ENCODE measurements at regions not wholly inside any gene's neighbourhood (a gene's known extent, or its start where the extent isn't known, plus 50 kb on each side); places are given as distances from the start of the nearest gene placed in this dataset.

DNA sequence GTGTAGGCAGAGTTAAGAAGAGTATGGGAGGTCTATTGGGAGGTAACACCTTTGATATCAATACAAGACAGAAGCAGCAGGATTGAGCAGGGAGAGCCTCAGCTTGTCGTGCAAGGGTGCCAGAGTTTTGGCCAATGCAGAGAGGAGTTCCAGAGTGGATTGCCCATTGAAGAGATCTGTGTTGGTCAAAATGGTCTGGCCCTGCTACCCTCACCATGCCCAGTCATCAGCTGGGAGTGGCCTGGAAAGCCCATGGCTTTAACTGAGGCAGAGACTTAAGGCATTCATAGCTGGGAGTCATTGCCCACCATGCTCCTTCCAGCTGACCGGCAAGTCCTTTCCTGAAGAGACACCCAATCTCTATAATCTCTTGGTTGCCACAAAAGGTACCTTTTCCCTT is 271.3 kb downstream of the ABHD5 start:
- no peak overlapping the region for H3K4me3 ChIP-seq (ENCODE audit: low read depth, low read length)
- DNase-seq (ENCODE audit: low read depth): no peak

DNA sequence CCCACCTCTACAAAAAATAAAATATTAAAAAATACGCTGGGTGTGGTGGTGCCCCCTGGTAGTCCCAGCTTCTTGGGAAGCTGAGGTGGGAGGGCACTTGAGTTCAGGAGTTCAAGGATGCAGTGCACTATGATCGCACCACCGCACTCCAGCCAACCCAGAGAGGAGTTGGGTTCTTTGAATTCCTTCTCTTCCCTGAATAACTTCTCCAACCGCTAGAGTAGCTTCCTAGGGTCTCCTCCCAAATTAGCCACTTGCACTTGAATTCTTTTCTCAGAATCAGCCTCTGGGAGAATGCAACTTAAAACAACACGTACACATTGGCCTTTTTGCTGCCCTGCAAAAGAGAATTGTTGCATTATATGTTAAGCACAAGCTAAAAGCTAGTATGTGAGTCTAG is 272.5 kb downstream of the ABHD5 start:
- no peak for DNase-seq (ENCODE audit: low read depth)
- H3K4me3 ChIP-seq (ENCODE audit: low read depth, low read length): no peak overlapping the region

DNA sequence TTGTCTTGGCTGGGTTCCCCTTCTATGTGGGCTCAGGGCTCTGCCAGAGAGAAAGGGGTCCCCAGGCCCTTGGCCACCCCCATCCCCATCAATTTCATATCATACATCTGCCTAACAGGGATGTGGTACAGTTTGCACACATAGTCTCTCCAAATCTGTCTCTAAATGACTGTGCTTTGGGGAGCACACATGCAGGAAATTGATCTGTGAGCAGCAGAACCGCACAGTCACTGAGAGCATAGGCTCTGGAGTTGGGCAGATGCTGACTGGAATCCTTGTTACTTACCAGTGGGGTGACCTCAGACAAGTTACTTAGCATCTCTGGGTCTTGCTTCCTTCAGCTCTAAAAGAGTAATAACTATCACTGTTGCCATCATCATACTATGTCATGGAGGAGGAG is 273.9 kb downstream of the ABHD5 start:
- no peak for DNase-seq (ENCODE audit: low read depth)
- no peak overlapping the region for H3K4me3 ChIP-seq (ENCODE audit: low read depth, low read length)

DNA sequence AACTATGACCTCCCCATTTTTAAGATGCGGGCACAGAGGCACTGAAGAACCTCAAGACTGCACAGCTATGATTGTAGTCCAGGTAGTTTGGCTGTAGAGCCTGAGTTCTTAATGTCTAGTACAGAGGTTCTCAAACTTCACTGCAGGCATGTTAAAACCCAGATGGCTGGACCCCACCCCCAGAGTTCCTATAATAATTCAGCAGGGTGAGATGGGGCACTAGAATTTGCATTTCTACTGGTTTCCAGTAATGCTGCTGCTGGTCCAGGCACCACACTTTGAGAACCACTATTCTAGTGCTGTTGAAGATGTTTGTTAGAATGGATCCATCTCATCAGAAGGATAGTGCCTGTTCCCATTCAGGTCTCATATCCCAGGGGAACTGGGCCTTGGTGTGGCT is 274.9 kb downstream of the ABHD5 start:
- DNase-seq (ENCODE audit: low read depth): no peak

DNA sequence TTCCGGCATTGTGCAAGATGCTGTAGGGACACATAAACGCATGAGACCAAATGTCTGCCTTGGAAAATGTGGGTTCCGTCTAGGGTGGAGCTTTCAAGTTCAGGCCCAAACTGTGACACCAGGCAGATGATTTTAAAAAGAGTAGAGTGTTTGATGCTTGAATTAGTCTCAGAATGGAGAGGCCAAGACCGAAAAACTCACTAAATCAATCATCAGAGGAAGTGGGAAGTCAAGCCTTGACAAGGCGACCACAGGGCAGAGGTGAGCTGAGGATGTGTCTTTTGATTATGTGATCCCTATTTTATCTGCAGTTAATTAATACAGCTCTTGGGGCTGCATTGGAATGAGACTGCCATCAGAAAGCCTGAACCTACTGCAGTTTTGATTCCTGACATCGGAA is 275.4 kb downstream of the ABHD5 start:
- no peak for DNase-seq (ENCODE audit: low read depth)
- H3K4me3 ChIP-seq (ENCODE audit: low read depth, low read length): no peak overlapping the region

More for the DNA sequence above, 274.9 kb downstream of the ABHD5 start:
- H3K4me3 ChIP-seq (ENCODE audit: low read depth, low read length): no peak overlapping the region

DNA sequence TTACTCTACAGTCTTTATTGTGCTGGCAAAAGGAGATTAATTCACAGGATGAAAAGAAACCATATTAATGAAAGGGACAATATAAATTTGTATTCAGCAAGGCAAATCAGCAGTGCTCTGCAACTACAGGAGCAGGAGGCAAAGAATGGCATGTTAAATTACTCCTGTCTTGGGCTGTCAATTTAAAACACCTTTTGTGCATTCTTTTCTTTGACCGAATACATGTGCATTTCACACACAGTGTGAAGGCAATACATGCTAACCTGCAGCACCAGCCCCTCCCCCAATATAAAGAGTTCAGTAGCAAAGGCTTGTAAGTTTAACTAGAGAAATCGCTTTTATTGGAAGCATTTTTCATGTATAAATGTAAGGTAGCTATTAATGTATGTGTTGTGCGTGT is 275.2 kb upstream of the TOPAZ1 start:
- H3K4me3 ChIP-seq (ENCODE audit: low read depth, low read length): no peak overlapping the region
- DNase-seq (ENCODE audit: low read depth): no peak

DNA sequence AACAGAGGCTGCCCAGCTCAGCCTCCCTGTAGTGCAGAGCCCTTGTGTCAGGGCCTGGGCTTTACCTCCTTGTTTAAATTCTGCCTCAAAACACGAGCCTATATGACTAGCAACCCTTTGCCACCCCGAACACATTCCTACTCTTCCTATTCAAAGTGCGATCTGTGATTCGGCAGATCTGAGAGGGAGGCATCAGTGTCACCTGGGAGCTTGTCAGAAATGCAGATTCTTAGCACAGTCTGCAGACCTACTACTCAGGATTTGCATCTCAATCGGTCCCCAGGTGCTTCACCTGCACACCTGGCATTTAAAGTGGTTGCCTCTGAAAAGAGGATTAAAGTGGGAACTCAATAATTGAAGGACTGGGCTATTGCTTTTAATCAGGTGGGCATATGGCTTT is 273.2 kb upstream of the TOPAZ1 start:
- H3K4me3 ChIP-seq (ENCODE audit: low read depth, low read length): no peak overlapping the region
- no peak for DNase-seq (ENCODE audit: low read depth)

DNA sequence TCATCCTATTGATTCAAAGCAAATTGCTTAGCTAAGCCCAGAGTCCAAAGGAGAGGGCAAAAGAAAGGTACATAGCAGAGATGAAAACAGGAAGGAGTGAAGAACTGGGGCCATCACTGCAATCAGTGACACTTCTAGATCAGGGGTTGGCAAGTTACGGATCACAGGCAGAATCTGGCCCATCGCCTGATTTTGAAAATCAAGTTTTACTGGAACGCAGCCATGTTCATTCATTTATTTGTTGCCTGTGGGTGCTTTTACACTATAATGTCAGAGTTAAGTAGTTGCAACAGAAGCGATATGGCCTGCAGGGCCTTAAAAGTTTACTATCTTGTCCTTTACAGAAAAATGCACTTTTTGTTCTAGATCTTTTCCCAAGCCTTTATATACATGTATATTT is 271.7 kb upstream of the TOPAZ1 start:
- no peak overlapping the region for H3K4me3 ChIP-seq (ENCODE audit: low read depth, low read length)
- no peak for DNase-seq (ENCODE audit: low read depth)

DNA sequence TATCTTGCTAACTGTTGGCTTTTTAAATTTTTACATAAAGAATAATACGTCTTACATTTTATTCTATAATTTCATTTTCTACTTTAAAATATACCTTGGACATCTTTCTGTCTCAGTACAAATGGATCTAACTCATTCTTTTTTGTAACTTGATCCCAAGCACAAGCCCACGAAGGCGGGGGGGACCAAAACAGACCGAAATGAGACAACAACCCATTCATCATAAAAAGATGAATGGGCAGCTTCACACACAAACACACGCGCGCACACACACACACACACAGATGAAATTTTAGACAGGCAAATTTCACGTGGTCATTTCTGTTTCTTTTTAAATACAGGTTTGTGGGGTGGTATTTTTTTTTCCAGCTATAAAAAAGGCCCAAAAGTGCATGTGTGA is 271.3 kb upstream of the TOPAZ1 start:
- no peak for DNase-seq (ENCODE audit: low read depth)
- no peak overlapping the region for H3K4me3 ChIP-seq (ENCODE audit: low read depth, low read length)

DNA sequence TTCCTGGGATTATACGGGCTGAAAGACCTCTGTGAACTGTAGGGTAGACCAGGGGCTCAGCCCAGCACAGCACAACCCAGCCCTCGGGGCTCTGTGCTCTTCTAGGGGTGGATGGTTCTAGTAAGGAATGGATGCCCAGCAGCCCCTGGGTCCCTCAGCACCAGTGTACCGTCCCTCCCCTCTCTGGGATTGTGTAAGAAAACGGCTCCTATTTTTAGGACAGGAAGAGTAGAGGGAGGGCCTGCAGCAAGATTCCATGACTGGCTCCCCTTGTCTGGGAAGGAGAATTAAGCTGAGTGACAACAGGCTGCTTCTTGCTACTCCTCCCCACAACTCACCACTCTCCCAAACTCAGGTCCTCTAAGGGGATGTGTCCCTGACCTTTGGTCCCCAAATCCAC is 270.8 kb upstream of the TOPAZ1 start:
- no peak overlapping the region for H3K4me3 ChIP-seq (ENCODE audit: low read depth, low read length)
- DNase-seq (ENCODE audit: low read depth): no peak

DNA sequence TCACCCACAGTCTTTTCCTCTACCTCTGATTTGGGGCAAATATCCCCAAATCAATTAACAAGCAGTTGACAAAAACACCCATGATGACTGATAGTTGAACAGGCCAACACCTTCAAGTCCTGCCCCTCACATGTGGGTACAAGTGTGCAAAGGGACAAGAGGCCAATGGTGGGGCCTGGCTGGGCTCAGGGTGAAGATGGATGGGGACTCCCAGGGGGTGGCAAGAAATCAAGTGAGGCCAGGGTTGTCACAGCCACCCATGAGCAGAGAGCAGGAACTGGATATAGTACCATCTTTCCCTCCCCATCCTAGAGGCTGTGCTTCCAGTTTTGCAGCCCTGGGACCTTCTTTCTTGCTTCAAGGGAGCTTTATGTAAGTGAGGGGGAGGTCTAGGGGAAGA is 270.2 kb upstream of the TOPAZ1 start:
- no peak overlapping the region for H3K4me3 ChIP-seq (ENCODE audit: low read depth, low read length)
- DNase-seq (ENCODE audit: low read depth): no peak

DNA sequence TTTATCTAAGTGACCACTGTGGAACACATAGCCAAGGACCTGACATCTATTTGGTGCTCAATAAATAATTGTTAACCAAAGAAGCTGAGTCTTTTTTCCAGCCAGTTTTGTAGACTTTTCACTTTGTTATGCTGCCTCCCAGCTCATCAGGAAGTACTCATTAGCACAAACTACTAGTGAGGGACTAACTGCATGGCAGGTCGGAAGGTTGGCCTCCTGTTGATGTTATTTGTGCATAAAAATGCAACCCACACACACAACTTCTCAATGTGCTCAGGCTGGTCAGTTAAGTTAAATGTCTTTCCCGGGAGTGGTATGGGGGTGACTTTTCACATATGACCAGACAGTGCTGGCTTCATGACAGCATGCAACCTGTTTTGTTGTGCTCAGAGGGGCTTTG is 263.0 kb upstream of the TOPAZ1 start:
- no peak overlapping the region for H3K4me3 ChIP-seq (ENCODE audit: low read depth, low read length)
- DNase-seq (ENCODE audit: low read depth): no peak

DNA sequence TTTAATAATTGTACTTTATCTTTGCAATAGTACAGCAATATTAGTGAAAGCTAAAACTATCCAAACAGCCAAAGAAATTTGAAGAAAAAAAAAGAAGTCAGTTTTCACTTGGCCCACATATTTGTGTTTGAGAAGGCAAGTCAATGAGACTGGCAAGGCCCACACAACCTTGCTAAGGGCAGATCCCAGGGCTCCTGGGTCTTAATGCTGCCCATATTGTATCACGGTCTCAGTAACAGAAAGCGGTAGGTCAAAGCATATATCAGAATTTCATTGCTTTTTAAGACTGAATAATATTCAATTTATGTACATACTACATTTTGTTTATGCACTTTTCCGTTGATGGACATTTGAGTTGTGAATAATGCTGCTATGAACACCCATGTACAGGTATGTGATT is 262.0 kb upstream of the TOPAZ1 start:
- DNase-seq (ENCODE audit: low read depth): no peak
- no peak overlapping the region for H3K4me3 ChIP-seq (ENCODE audit: low read depth, low read length)

DNA sequence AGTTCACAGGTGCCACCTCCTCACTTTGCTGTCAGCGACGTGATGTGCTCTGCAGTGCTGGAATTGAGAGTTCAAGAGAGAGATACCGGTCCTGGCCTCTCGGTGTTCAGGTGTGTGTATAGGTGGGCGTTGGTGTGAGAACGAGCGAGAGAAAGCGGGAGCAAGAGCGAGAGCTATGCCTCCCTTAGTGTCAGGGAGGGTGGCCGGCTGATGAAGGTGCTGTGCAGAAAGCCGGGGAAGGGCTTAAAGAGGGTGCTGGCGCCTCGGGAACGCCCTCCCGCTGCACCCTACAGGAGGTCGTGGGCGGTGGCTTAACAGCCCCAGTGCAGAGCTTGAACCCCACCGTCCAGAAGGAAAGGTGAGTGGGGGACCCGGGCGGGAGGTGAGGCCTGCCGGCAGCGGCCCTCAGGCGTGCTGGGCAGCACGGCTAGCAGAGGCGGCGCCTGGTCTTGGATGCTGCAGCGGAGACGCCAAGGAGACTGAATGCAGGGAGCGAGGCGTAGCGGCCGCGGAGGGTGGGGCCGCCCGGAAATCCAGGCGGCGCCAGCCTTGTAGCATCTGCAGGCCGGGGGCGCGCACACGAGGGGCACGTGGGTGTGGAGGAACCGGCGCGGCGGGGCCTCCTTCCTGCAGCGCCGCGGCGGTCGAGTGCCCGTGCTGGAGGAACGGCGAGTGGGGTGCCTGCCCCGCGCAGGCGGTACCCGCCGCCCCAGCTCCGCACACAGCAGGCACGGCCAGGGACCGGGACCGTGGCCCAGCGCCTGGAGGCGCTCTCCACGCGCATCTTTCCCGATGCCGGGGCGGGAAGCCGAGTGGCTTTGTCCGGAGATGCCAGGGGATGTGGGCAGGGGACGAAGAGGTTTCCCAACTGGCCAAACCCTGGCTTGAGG is 246.8 kb upstream of the TOPAZ1 start:
- H3K4me3 ChIP-seq (ENCODE audit: low read depth, low read length): peak overlapping the region; percentile 80
- no peak for DNase-seq (ENCODE audit: low read depth)

DNA sequence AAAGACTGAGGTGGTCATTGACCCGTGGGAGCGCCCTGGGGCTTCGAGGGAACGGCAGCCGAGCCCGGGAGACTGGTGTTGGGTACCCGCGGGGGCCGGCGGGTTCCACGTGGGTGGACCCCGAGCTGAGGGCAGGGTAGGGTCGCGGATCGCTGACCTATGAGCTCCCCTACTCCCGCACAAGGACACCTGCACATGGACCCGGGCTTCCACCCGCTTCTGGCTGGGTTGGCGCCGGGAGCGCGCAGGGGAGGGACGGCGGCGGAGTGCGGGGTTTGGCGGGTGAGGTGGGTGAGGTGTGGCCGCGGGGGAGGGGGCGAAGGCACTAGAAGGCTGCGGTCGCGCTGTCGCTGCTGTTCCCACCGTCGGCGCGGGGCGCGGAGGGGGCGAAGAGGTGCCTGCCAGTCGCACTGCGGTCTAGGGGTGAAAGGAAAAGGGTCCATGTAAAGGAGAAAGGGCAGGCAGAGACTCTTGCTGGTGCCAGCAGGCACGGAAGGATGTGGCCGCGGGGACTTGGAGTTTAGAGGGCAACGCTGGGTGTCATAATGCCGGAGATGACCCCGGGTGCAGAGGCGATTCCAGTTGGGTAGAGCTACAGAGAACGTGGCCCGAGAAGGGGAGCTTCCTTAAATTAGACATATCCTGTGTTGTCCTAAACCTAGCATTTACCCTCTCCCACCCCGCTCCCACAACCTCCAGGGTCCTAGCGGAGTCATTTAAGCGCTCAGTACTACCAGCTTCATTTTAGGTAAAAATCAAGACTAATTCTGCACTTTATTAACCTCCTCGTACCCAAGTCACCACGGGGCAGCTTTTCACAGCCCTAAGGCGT is 245.9 kb upstream of the TOPAZ1 start:
- H3K4me3 ChIP-seq (ENCODE audit: low read depth, low read length): peak overlapping the region; percentile 80
- no peak for DNase-seq (ENCODE audit: low read depth)

DNA sequence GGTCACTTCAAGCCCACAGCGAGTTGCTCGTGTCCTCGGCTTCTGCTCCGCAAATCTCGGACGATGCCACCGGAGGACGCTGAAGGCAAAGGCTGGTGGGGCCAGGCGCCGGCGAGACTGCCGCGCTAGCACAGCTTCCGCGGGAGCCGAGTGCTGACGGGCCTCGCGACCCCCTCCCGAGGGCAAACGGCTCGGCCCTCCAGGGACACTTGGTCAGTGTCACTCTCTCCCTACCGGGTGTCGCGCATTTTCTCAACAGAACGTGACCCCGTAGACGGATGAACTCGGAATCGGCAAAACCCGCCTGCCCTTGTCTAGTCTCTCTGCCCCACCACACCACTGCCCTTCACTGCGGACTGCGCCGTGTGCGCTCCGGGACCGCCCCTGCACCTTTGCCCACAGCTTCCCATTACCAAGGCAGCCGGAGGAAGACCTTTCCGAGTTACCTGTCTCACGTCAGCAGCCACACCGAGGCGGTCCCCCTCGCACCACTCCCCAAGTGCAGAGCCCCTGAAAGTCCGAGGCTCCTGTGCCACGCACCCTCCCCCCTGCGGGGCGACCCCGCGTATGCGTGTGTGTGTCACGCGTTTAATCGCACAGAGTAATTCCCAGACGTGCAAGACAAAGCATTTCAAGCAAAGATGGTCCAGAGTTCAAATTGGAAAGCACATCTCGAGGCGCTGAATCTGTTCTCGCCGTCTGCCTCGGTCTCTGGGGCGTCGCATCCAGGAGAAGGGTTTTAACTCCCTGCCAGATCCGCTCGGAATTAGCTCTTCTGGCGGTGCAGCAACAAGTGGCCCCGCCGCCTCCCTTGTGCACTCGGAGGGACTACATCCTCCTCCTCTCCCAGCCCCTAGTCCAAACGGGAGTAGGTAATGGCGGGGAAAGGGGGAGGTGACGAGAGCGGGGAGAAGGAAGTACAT is 245.0 kb upstream of the TOPAZ1 start:
- peak overlapping the region; percentile 80 for H3K4me3 ChIP-seq (ENCODE audit: low read depth, low read length)
- DNase-seq (ENCODE audit: low read depth): no peak

DNA sequence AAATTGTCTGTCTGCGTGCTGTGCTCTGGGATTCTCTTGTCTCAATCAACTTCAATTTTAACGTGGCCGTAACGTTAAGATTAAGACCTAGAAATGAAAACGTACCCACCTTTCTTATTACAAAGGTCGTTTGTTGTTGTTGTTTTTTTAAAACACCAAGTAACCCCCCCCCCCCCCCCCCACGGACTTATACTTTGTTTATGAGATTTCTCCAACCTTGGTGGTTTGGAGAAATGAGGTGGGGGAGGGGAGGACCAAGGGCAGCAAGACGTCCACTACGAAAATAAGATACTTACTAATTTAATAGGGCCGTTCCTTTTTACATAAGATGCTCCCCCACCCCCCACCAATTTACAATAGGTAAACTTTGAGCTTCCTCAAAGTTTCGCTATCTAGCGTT is 244.4 kb upstream of the TOPAZ1 start:
- DNase-seq (ENCODE audit: low read depth): no peak
- H3K4me3 ChIP-seq (ENCODE audit: low read depth, low read length): peak overlapping the region; percentile 80

DNA sequence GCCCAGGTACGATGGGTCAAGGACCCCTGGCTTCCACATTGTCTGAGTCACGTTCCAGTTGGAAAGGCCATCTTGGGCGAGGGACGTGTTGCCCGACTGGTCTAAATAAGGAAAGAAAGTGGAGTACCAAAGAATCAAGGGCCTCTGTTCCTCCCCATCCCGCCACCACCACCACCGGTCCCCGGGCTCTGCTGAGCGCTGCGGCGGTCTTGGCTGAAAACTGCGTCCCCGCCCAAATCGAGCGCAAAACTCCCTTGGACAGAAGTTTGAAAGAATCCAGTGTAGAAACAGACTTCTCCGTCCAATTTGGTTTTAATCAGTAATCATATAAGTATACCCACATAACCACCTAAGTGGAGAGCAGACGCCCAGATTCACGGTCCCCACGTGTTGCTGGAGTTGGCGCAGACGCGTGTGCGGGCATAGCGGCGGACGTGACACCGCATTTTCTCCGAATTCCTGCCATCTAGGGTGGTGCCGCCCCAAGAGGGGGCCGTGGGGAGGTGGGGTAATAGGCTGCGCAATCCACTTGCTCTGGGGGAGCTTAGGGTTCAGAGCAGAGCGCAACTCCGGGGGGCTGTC is 243.8 kb upstream of the TOPAZ1 start:
- peak overlapping the region; percentile 80 for H3K4me3 ChIP-seq (ENCODE audit: low read depth, low read length)

DNA sequence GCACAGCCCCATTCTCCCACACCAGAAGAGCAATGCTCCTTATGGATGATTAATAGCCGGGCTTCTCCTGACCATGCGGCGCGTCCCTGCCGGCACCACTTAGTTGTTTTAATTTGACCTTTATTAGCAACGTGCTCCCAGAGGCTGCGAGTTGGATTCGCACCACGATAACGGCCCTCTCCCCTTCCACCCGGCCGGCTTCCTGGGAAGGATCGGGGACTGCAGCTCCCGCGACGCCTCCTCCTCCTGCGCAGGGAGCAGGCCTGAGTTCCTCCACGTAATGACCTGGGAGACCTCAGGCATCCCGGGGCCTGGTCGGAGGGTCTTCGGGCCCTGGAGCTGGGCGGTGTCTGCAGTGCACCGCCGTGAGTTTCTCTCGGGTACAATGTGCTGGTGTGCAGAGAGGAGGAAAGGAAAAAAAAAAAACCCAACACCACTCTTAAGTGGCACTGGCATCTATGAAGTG is 243.3 kb upstream of the TOPAZ1 start:
- no peak for DNase-seq (ENCODE audit: low read depth)
- peak overlapping the region; percentile 80 for H3K4me3 ChIP-seq (ENCODE audit: low read depth, low read length)

More for the DNA sequence above, 243.8 kb upstream of the TOPAZ1 start:
- DNase-seq (ENCODE audit: low read depth): no peak

All from skeletal muscle cell (primary cell).